Vagina (tissue), 2 donors: ENCODE measurements at regions not wholly inside any gene's neighbourhood (a gene's known extent, or its start where the extent isn't known, plus 50 kb on each side); places are given as distances from the start of the nearest gene placed in this dataset.

Experiments
- CTCF ChIP-seq, 3 experiments: fragments of 450-650 bp in 2 of 3; fragments of 200-600 bp in 1 of 3; sonication (generic) in 1 of 3; IDR thresholded peaks; one replicate each; pipeline ENCODE4 v1.5.1; 2017 to 2019; ENCODE audit warnings: antibody characterized with exemption in 3 of 3, mild to moderate bottlenecking in 2 of 3, moderate library complexity in 2 of 3
- POLR2A ChIP-seq, 2 donors: fragments of 450-650 bp; IDR thresholded peaks; one replicate each; pipeline ENCODE4 v1.6.1; 2017; ENCODE audit warnings: antibody characterized with exemption in 2 of 2, mild to moderate bottlenecking in 2 of 2, moderate library complexity in 2 of 2
- POLR2AphosphoS5 ChIP-seq, 2 donors: sonication (generic); formaldehyde crosslinking; IDR thresholded peaks; one replicate each; pipeline ENCODE4 v1.9.0; 2017; ENCODE audit warnings: antibody characterized with exemption in 2 of 2, mild to moderate bottlenecking in 2 of 2, low read depth in 1 of 2; ENCODE audit not compliant: insufficient read depth in 1 of 2

- no peak for TF ChIP-seq POLR2A (IDR thresholded peaks at IDR 0.05)
- no peak for TF ChIP-seq CTCF (IDR thresholded peaks at IDR 0.05)
- TF ChIP-seq POLR2AphosphoS5 (IDR thresholded peaks at IDR 0.05; ENCODE audit: insufficient read depth in 1 of 2, low read depth in 1 of 2): no peak
These were observed 52.0 kb upstream of the RAP2B start for GRCh38 chr3:153110041-153110440.
